ENCODE measurements at regions not wholly inside any gene's neighbourhood (a gene's known extent, or its start where the extent isn't known, plus 50 kb on each side); places are given as distances from the start of the nearest gene placed in this dataset.

DNA sequence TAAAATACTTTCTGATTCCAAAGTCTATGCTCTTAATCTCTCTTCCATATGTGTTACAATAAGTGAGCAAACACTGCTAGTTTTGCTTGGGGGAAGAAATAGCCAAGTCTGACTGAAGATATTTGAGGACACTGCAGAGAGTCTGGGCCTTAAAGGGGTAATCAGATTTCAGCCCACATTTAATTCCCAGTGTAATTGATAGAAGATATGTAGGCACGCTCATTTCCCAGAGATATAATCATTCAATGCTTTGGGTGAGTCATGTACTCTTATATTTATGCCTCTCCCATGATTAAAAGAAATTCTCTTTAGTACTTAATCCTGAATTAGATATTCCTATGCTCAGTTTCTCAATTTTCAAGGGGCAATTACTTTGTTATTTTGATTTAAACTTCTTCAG lies 178.1 kb upstream of the POM121L12 start:
- no peak for DNase-seq (ENCODE audit: low spot score)
- no peaks in the 10 kb centered on the region for H3K36me3 Mint-ChIP-seq (ENCODE audit: low read depth)
- H3K4me1 Mint-ChIP-seq (ENCODE audit: low read depth), result no peaks in the 10 kb centered on the region
- intact Hi-C loops (cut with micrococcal nuclease), result no loop called here
- H3K4me3 Mint-ChIP-seq (ENCODE audit: low read depth), result no peak overlapping the region
- no peak overlapping the region for H3K27ac Mint-ChIP-seq
- H3K9me3 Mint-ChIP-seq, result peaks cover 23% of the 10 kb centered on the region
- H3K27me3 Mint-ChIP-seq (ENCODE audit: low read depth), result no peaks in the 10 kb centered on the region

GRCh38 chr7:52854681-52855080 lies 180.8 kb upstream of the POM121L12 start:
- H3K36me3 Mint-ChIP-seq (ENCODE audit: low read depth), result no peaks in the 10 kb centered on the region
- intact Hi-C loops (cut with micrococcal nuclease), result no loop called here
- no peaks in the 10 kb centered on the region for H3K27me3 Mint-ChIP-seq (ENCODE audit: low read depth)
- no peaks in the 10 kb centered on the region for H3K4me1 Mint-ChIP-seq (ENCODE audit: low read depth)
- no peak overlapping the region for H3K27ac Mint-ChIP-seq
- H3K4me3 Mint-ChIP-seq (ENCODE audit: low read depth), result no peak overlapping the region
- DNase-seq (ENCODE audit: low spot score), result no peak
- peaks cover 20% of the 10 kb centered on the region for H3K9me3 Mint-ChIP-seq

- H3K9me3 Mint-ChIP-seq, result peaks cover 40% of the 10 kb centered on the region
- no peak overlapping the region for H3K4me3 Mint-ChIP-seq (ENCODE audit: low read depth)
- no peaks in the 10 kb centered on the region for H3K27me3 Mint-ChIP-seq (ENCODE audit: low read depth)
- H3K36me3 Mint-ChIP-seq (ENCODE audit: low read depth), result no peaks in the 10 kb centered on the region
- DNase-seq (ENCODE audit: low spot score), result no peak
- H3K4me1 Mint-ChIP-seq (ENCODE audit: low read depth), result no peaks in the 10 kb centered on the region
- intact Hi-C loops (cut with micrococcal nuclease), result no loop called here
- H3K27ac Mint-ChIP-seq, result no peak overlapping the region
Measured at GRCh38 chr7:52851547-52851946, 183.9 kb upstream of the POM121L12 start.

- H3K4me1 Mint-ChIP-seq (ENCODE audit: low read depth), result no peaks in the 10 kb centered on the region
Measured at GRCh38 chr7:52843436-52843835, 192.0 kb upstream of the POM121L12 start.

DNA sequence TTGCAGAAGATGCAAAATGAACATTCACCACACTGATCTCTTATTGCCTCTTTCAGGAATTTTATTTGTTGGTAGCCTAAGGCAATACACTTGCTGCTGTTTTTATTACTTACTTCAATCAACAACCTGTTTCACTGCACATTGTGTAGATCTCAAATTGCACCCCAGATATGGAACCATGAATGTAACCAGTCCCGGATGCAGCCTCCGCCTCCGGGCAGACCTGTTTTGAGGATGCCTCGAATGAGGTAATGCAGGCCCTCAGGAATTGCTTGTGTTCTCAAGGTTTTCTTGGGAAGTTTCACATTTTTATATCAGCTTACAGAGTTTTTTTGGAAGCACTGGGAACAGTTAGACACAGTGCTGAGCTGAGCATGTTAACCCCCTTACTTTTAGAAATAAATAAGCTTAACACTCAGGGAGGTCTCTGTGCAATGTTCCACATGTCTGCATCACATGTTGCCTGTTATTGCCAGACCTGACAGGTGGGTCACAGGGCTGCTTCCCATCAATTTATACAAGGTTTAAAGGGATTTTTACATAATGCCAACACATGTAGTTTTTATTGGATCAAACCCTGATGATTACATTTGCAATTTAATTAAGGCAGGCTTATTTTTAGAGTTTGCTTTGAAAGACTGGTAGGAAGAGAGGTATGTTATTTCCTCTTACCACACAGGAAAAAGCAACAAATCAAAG lies 193.1 kb upstream of the POM121L12 start:
- intact Hi-C loops (cut with micrococcal nuclease), result no loop called here
- H3K27ac Mint-ChIP-seq, result no peak overlapping the region
- H3K27me3 Mint-ChIP-seq (ENCODE audit: low read depth), result no peaks in the 10 kb centered on the region

More at GRCh38 chr7:52843436-52843835, 192.0 kb upstream of the POM121L12 start:
- DNase-seq (ENCODE audit: low spot score), result no peak
- no peak overlapping the region for H3K27ac Mint-ChIP-seq
- no peaks in the 10 kb centered on the region for H3K36me3 Mint-ChIP-seq (ENCODE audit: low read depth)
- intact Hi-C loops (cut with micrococcal nuclease), result no loop called here
- H3K4me3 Mint-ChIP-seq (ENCODE audit: low read depth), result no peak overlapping the region
- H3K27me3 Mint-ChIP-seq (ENCODE audit: low read depth), result no peaks in the 10 kb centered on the region
- H3K9me3 Mint-ChIP-seq, result peaks cover 28% of the 10 kb centered on the region

DNA sequence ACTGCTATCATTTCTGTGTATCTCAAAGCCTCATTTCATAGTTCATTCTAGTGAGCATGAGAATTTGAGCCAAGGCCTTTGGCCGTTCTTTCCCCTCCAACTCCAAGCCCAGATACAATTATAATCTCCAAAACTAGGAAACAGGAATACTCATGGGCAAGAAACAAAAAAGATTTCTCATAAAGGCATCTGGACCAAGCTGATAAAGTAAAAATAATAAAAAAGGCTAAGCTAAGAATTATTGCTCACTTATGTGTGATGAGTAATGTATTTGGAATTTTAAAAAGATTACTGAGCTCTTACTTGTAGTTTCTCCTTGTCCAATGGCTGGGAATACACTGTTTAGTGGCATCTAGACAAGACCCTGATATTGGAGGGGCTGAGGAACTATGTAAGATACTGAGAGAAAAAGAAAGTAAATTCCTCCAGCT lies 196.4 kb upstream of the POM121L12 start:
- Mint-ChIP-seq H3K27ac (no peak overlapping the region), H3K4me1 (ENCODE audit: low read depth) (no peaks in the 10 kb centered on the region), H3K4me3 (ENCODE audit: low read depth) (no peak overlapping the region), H3K36me3 (ENCODE audit: low read depth) (no peaks in the 10 kb centered on the region), H3K9me3 (peaks cover 39% of the 10 kb centered on the region), H3K27me3 (ENCODE audit: low read depth) (no peaks in the 10 kb centered on the region)
- intact Hi-C loops (cut with micrococcal nuclease), result no loop called here
- no peak for DNase-seq (ENCODE audit: low spot score)

More for the DNA sequence above, 193.1 kb upstream of the POM121L12 start:
- no peaks in the 10 kb centered on the region for H3K4me1 Mint-ChIP-seq (ENCODE audit: low read depth)
- H3K36me3 Mint-ChIP-seq (ENCODE audit: low read depth), result no peaks in the 10 kb centered on the region
- H3K4me3 Mint-ChIP-seq (ENCODE audit: low read depth), result no peak overlapping the region
- DNase-seq (ENCODE audit: low spot score), result no peak
- peaks cover 36% of the 10 kb centered on the region for H3K9me3 Mint-ChIP-seq

- Mint-ChIP-seq H3K4me1 (ENCODE audit: low read depth) (no peaks in the 10 kb centered on the region), H3K4me3 (ENCODE audit: low read depth) (no peak overlapping the region), H3K36me3 (ENCODE audit: low read depth) (no peaks in the 10 kb centered on the region), H3K27me3 (ENCODE audit: low read depth) (no peaks in the 10 kb centered on the region), H3K9me3 (peaks cover 50% of the 10 kb centered on the region), H3K27ac (no peak overlapping the region)
- no peak for DNase-seq (ENCODE audit: low spot score)
- intact Hi-C loops (cut with micrococcal nuclease), result no loop called here
Measured at GRCh38 chr7:52831321-52831720, 204.1 kb upstream of the POM121L12 start.

DNA sequence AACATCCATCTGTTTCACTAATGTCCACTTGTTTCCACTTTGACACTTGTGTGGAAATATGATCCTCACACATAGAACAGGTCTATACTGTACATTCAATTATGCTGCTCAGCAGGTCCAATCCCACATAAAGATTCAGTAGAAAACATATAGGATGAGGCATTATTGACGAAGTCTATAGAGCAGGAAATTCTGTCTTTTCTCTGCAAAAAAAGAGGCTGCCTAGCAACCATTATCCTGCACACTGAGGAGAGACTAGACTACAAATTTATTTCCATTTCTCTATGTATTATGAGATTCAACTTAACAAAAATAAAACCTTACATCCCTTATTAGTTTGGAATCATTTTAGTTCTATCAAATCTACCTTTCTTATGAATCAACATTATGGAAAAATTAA lies 204.6 kb upstream of the POM121L12 start:
- no peaks in the 10 kb centered on the region for H3K27me3 Mint-ChIP-seq (ENCODE audit: low read depth)
- intact Hi-C loops (cut with micrococcal nuclease), result no loop called here
- no peak overlapping the region for H3K4me3 Mint-ChIP-seq (ENCODE audit: low read depth)
- H3K27ac Mint-ChIP-seq, result no peak overlapping the region
- no peaks in the 10 kb centered on the region for H3K4me1 Mint-ChIP-seq (ENCODE audit: low read depth)
- DNase-seq (ENCODE audit: low spot score), result no peak
- H3K9me3 Mint-ChIP-seq, result peaks cover 51% of the 10 kb centered on the region
- H3K36me3 Mint-ChIP-seq (ENCODE audit: low read depth), result no peaks in the 10 kb centered on the region

GRCh38 chr7:52826515-52827265 lies 208.7 kb upstream of the POM121L12 start:
- Mint-ChIP-seq H3K36me3 (ENCODE audit: low read depth) (no peaks in the 10 kb centered on the region), H3K9me3 (peaks cover 68% of the 10 kb centered on the region), H3K4me3 (ENCODE audit: low read depth) (no peak overlapping the region), H3K4me1 (ENCODE audit: low read depth) (no peaks in the 10 kb centered on the region), H3K27me3 (ENCODE audit: low read depth) (no peaks in the 10 kb centered on the region), H3K27ac (no peak overlapping the region)
- DNase-seq (ENCODE audit: low spot score), result no peak
- intact Hi-C loops (cut with micrococcal nuclease), result no loop called here

GRCh38 chr7:52825611-52826010 lies 209.8 kb upstream of the POM121L12 start:
- Mint-ChIP-seq H3K4me3 (ENCODE audit: low read depth) (no peak overlapping the region), H3K9me3 (peaks cover 71% of the 10 kb centered on the region), H3K36me3 (ENCODE audit: low read depth) (no peaks in the 10 kb centered on the region), H3K27ac (no peak overlapping the region), H3K27me3 (ENCODE audit: low read depth) (no peaks in the 10 kb centered on the region), H3K4me1 (ENCODE audit: low read depth) (no peaks in the 10 kb centered on the region)
- intact Hi-C loops (cut with micrococcal nuclease), result no loop called here
- DNase-seq (ENCODE audit: low spot score), result no peak

- intact Hi-C loops (cut with micrococcal nuclease), result no loop called here
- DNase-seq (ENCODE audit: low spot score), result no peak
- Mint-ChIP-seq H3K4me3 (ENCODE audit: low read depth) (no peak overlapping the region), H3K9me3 (peaks cover 51% of the 10 kb centered on the region), H3K27me3 (ENCODE audit: low read depth) (no peaks in the 10 kb centered on the region), H3K36me3 (ENCODE audit: low read depth) (no peaks in the 10 kb centered on the region), H3K4me1 (ENCODE audit: low read depth) (no peaks in the 10 kb centered on the region), H3K27ac (no peak overlapping the region)
Measured at GRCh38 chr7:52811537-52811936, 223.9 kb upstream of the POM121L12 start.

DNA sequence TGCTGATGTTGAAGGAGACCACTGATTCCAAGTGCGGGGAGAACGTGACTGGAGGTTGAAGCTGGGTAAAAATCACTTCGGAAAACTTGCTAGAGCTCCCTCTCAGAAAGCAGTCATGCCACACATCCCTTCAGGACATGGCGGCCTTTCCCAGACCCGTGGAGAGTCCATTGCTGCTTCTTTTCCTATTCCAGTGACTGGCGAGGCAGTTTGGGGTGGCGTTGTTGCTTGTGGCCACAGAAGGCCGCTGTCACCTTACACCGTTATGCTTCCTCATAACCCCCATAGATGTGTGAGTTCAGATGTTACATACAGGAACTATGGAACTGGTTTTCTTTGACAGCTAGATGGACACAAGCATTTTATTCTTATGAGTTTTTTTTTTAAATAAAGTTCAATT lies 235.6 kb upstream of the POM121L12 start:
- intact Hi-C loops (cut with micrococcal nuclease), result no loop called here
- no peaks in the 10 kb centered on the region for H3K27me3 Mint-ChIP-seq (ENCODE audit: low read depth)
- H3K9me3 Mint-ChIP-seq, result peaks cover 48% of the 10 kb centered on the region
- DNase-seq (ENCODE audit: low spot score), result no peak
- no peaks in the 10 kb centered on the region for H3K36me3 Mint-ChIP-seq (ENCODE audit: low read depth)
- no peaks in the 10 kb centered on the region for H3K4me1 Mint-ChIP-seq (ENCODE audit: low read depth)
- no peak overlapping the region for H3K27ac Mint-ChIP-seq
- H3K4me3 Mint-ChIP-seq (ENCODE audit: low read depth), result no peak overlapping the region

DNA sequence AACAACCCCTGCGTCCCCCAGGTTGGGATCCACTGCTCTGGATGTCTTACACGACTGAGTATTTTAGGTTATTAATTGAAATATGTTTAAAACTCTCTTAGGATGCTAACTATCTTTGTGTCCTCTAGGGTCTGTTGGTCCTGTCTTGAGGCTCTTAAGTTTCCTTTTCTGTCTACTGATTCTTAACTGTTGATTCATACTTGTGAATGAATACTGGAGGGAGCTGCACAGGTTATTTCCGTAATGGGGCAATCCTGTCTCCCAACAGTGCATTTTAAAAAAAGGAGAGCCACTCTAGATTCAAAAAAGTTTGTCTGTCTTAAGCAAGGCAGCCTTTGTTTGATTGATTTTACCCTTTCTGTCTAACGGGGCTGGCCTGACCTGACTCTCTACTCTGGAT lies 237.6 kb upstream of the POM121L12 start:
- intact Hi-C loops (cut with micrococcal nuclease), result no loop called here
- DNase-seq (ENCODE audit: low spot score), result no peak
- H3K4me1 Mint-ChIP-seq (ENCODE audit: low read depth), result no peaks in the 10 kb centered on the region
- H3K36me3 Mint-ChIP-seq (ENCODE audit: low read depth), result no peaks in the 10 kb centered on the region
- H3K9me3 Mint-ChIP-seq, result peaks cover 44% of the 10 kb centered on the region
- no peak overlapping the region for H3K27ac Mint-ChIP-seq
- H3K4me3 Mint-ChIP-seq (ENCODE audit: low read depth), result no peak overlapping the region
- no peaks in the 10 kb centered on the region for H3K27me3 Mint-ChIP-seq (ENCODE audit: low read depth)

Measured in activated T-helper 2 cell treated with anti-CD3 and anti-CD28 coated beads, Interferon-gamma antibody, Interleukin-2, Interleukin-4, amounts not matched to agents 10 μg/mL and 5 μg/mL and 100 μg/mL, durations not matched to agents 14 hours and 24 hours and 36 hours (primary cell).